ENCODE measurements at regions not wholly inside any gene's neighbourhood (a gene's known extent, or its start where the extent isn't known, plus 50 kb on each side); places are given as distances from the start of the nearest gene placed in this dataset.

DNA sequence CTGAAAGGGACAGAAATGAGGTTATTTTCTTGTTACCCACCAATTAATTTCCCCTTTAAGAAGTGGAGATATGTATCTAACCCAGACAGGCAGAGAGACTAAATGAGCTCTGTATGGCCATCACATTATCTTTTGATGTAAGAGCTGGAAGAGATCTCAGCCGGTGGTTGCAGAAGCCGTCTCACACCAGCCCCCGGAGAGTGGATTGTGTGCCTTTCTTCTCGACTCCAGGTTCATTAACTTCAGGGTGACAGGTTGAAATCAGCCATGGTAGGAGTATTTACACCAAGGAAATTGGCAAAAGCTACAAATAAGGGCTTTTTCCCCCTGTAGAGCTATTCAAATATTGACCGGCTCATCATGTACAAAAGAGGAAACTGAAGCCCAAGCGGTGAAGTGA is 580.3 kb upstream of the CADM1 start:
- DNase-seq (ENCODE audit: low spot score) = no peak
- Histone ChIP-seq H3K4me2 (no peak overlapping the region), H4K20me1 (ENCODE audit: low read depth) (no peaks in the 10 kb centered on the region), H2AFZ (replicated peaks) (no peak overlapping the region), H3K79me2 (ENCODE audit: low read depth) (no peaks in the 10 kb centered on the region), H3K4me3 (no peak overlapping the region), H3K9ac (no peak overlapping the region), H3F3A (ENCODE audit: low read depth) (no peaks in the 10 kb centered on the region), H3K4me1 (no peaks in the 10 kb centered on the region), H3K27me3 (no peaks in the 10 kb centered on the region), H3K27ac (no peak overlapping the region), H3K36me3 (no peaks in the 10 kb centered on the region), H3K9me3 (ENCODE audit: low read depth) (no peaks in the 10 kb centered on the region)
- TF ChIP-seq CTCF (IDR thresholded peaks at IDR 0.05) (no peak), EZH2phosphoT487 (IDR thresholded peaks at IDR 0.05) (no peak), EZH2 (IDR thresholded peaks at IDR 0.05) (no peak)
- Mint-ChIP-seq H3K27ac (no peak overlapping the region), H3K4me3 (no peak overlapping the region), H3K4me1 (peaks cover 7% of the 10 kb centered on the region), H3K27me3 (ENCODE audit: insufficient read depth, low read depth) (peaks cover 14% of the 10 kb centered on the region), H3K36me3 (no peaks in the 10 kb centered on the region), H3K9me3 (peaks cover 4% of the 10 kb centered on the region)

DNA sequence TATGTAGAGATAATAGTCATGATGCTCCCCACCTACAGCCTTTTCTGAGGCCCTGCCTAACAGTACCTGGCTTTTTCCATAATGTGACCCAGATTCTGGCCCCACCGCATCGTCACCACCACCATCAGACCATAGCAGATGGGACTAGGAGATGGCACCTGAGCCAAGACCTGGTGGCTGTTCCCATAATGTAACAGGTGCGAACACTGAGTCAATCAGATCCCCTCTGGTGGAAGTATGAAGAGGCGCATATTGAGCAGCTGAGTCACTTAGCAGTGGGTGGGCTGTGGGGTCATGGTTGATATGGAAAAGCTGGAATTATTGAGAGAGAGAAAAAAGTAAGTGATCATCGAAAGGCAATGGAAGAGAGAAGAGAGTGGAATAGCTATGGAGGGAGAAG is 578.0 kb upstream of the CADM1 start:
- Histone ChIP-seq H3K27me3 (no peaks in the 10 kb centered on the region), H3K36me3 (no peaks in the 10 kb centered on the region), H3K79me2 (ENCODE audit: low read depth) (no peaks in the 10 kb centered on the region), H3K4me1 (peaks cover 11% of the 10 kb centered on the region), H2AFZ (replicated peaks) (no peak overlapping the region), H3K9me3 (ENCODE audit: low read depth) (no peaks in the 10 kb centered on the region), H3K4me3 (no peak overlapping the region), H3K4me2 (no peak overlapping the region), H4K20me1 (ENCODE audit: low read depth) (no peaks in the 10 kb centered on the region), H3F3A (ENCODE audit: low read depth) (peaks cover 8% of the 10 kb centered on the region), H3K27ac (no peak overlapping the region), H3K9ac (no peak overlapping the region)
- TF ChIP-seq EZH2 (IDR thresholded peaks at IDR 0.05) (no peak), EZH2phosphoT487 (IDR thresholded peaks at IDR 0.05) (no peak), CTCF (IDR thresholded peaks at IDR 0.05) (no peak)
- H3K4me1 Mint-ChIP-seq = peaks cover 10% of the 10 kb centered on the region
- no peak overlapping the region for H3K27ac Mint-ChIP-seq
- peaks cover 8% of the 10 kb centered on the region for H3K27me3 Mint-ChIP-seq (ENCODE audit: insufficient read depth, low read depth)
- peaks cover 2% of the 10 kb centered on the region for H3K36me3 Mint-ChIP-seq
- DNase-seq (ENCODE audit: low spot score) = no peak
- peaks cover 4% of the 10 kb centered on the region for H3K9me3 Mint-ChIP-seq
- H3K4me3 Mint-ChIP-seq = no peak overlapping the region

GRCh38 chr11:116079580-116079979 is 575.4 kb upstream of the CADM1 start:
- no peak overlapping the region for H3K4me2 ChIP-seq
- Mint-ChIP-seq H3K4me1 (peaks cover 20% of the 10 kb centered on the region), H3K36me3 (peaks cover 5% of the 10 kb centered on the region), H3K27me3 (ENCODE audit: insufficient read depth, low read depth) (peaks cover 18% of the 10 kb centered on the region), H3K9me3 (peaks cover 4% of the 10 kb centered on the region), H3K27ac (no peak overlapping the region), H3K4me3 (no peak overlapping the region)
- no peak overlapping the region for H3K4me3 ChIP-seq
- TF ChIP-seq CTCF (IDR thresholded peaks at IDR 0.05) (no peak), EZH2phosphoT487 (IDR thresholded peaks at IDR 0.05) (no peak), EZH2 (IDR thresholded peaks at IDR 0.05) (no peak)
- DNase-seq (ENCODE audit: low spot score) = no peak
- H3K9me3 ChIP-seq (ENCODE audit: low read depth) = no peaks in the 10 kb centered on the region
- H2AFZ ChIP-seq (replicated peaks) = no peak overlapping the region
- no peak overlapping the region for H3K9ac ChIP-seq
- no peaks in the 10 kb centered on the region for H3K79me2 ChIP-seq (ENCODE audit: low read depth)
- H3K4me1 ChIP-seq = peaks cover 27% of the 10 kb centered on the region
- no peak overlapping the region for H3K27ac ChIP-seq
- H3K36me3 ChIP-seq = no peaks in the 10 kb centered on the region
- peaks cover 3% of the 10 kb centered on the region for H4K20me1 ChIP-seq (ENCODE audit: low read depth)
- peaks cover 14% of the 10 kb centered on the region for H3F3A ChIP-seq (ENCODE audit: low read depth)
- no peaks in the 10 kb centered on the region for H3K27me3 ChIP-seq
